NB4 (cell line): ENCODE measurements at regions not wholly inside any gene's neighbourhood (a gene's known extent, or its start where the extent isn't known, plus 50 kb on each side); places are given as distances from the start of the nearest gene placed in this dataset.

Source experiments
- MYC ChIP-seq: IDR thresholded peaks from 2 replicates; pipeline ENCODE4 v1.6.1; 2011; ENCODE audit warnings: low read depth, low read length
- POLR2A ChIP-seq: IDR thresholded peaks from 2 replicates; pipeline ENCODE4 v1.6.1; 2011; ENCODE audit warnings: mild to moderate bottlenecking; ENCODE audit not compliant: insufficient read length; ENCODE audit errors: extremely low read depth
- TF ChIP-seq, protein P1 (sequence below): IDR thresholded peaks from one replicate; pipeline ENCODE4 v1.5.1; 2012; ENCODE audit warnings: low read depth, low read length
- TF ChIP-seq, protein P2 (sequence below): IDR thresholded peaks from 2 replicates; pipeline ENCODE4 v1.6.1; 2011; ENCODE audit warnings: low read depth, low read length

DNA sequence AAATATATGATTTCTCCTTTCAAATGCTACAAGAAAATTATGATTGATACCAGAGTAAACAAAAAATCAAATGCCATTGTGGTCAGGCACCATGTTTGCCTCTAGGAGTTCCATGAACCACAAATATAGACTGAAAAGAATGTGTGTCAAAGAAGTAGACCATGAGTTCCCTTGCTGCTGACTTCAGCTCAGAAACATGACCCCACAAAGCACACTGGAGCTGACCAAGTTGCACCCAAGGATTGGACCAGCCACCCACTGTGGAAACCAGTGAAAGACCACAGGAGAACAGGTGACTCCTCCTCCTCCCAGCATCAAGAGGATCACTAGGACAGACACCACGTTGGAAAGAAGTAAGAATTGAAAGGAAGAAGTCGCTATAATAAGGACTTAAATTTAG is 90.8 kb upstream of the TENT5A start:
- TF ChIP-seq, protein P1, sequence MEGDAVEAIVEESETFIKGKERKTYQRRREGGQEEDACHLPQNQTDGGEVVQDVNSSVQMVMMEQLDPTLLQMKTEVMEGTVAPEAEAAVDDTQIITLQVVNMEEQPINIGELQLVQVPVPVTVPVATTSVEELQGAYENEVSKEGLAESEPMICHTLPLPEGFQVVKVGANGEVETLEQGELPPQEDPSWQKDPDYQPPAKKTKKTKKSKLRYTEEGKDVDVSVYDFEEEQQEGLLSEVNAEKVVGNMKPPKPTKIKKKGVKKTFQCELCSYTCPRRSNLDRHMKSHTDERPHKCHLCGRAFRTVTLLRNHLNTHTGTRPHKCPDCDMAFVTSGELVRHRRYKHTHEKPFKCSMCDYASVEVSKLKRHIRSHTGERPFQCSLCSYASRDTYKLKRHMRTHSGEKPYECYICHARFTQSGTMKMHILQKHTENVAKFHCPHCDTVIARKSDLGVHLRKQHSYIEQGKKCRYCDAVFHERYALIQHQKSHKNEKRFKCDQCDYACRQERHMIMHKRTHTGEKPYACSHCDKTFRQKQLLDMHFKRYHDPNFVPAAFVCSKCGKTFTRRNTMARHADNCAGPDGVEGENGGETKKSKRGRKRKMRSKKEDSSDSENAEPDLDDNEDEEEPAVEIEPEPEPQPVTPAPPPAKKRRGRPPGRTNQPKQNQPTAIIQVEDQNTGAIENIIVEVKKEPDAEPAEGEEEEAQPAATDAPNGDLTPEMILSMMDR: no peak
- TF ChIP-seq, protein P2, sequence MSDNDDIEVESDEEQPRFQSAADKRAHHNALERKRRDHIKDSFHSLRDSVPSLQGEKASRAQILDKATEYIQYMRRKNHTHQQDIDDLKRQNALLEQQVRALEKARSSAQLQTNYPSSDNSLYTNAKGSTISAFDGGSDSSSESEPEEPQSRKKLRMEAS: no peak
- TF ChIP-seq POLR2A (no peak), MYC (no peak)
